IgD-negative memory B cell (primary cell): ENCODE measurements at regions not wholly inside any gene's neighbourhood (a gene's known extent, or its start where the extent isn't known, plus 50 kb on each side); places are given as distances from the start of the nearest gene placed in this dataset.
"Not testable (repeated sequence)": the region's sequence is repeated elsewhere in the genome, so short reads cannot be mapped to it uniquely, and the experiment has no call there.

Experiments
- H3K27ac Mint-ChIP-seq, 3 donors: one replicate each; pipeline ENCODE4 v1.8.0; 2020 to 2022; ENCODE audit warnings: mild to moderate bottlenecking in 3 of 3, mixed read lengths in 3 of 3, moderate library complexity in 1 of 3
- H3K27me3 Mint-ChIP-seq: one replicate; pipeline ENCODE4 v1.8.0; 2021; ENCODE audit warnings: mixed read lengths
- H3K36me3 Mint-ChIP-seq: one replicate; pipeline ENCODE4 v1.8.0; 2020; ENCODE audit warnings: mild to moderate bottlenecking, mixed read lengths
- H3K4me1 Mint-ChIP-seq, 3 donors: one replicate each; pipeline ENCODE4 v1.8.0; 2020 to 2022; ENCODE audit warnings: mixed read lengths in 3 of 3, mild to moderate bottlenecking in 1 of 3
- H3K4me3 Mint-ChIP-seq, 4 donors: one replicate each; pipeline ENCODE4 v1.8.0; 2020 to 2022; ENCODE audit warnings: mild to moderate bottlenecking in 4 of 4, mixed read lengths in 4 of 4, moderate library complexity in 3 of 4
- H3K9me3 Mint-ChIP-seq, 3 donors: one replicate each; pipeline ENCODE4 v1.8.0; 2020 to 2021; ENCODE audit warnings: mixed read lengths in 3 of 3, mild to moderate bottlenecking in 1 of 3

DNA sequence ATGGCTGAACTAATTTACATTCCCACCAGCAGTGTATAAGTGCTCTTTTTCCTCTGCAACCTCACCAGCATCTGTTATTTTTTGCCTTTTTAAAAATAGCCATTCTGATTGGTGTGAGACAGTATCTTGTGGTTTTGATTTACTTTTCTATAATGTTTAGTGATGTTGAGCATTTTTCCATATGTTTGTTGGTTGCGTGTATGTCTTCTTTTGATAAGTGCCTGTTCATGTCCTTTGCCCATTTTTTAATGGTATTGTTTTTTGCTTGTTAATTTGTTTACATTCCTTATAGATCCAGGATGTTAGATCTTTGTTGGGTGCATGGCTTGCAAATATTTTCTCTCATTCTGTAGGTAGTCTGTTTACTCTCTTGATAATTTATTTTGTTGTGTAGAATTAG, 169.9 kb downstream of the PRL start:
- Mint-ChIP-seq H3K4me1 (no peaks in the 10 kb centered on the region), H3K36me3 (no peaks in the 10 kb centered on the region), H3K27me3 (peaks cover 1% of the 10 kb centered on the region), H3K9me3 (peaks cover 8 to 15% (median 14%) of the 10 kb centered on the region in 3 donors), H3K4me3 (no peak overlapping the region), H3K27ac (no peak overlapping the region)

DNA sequence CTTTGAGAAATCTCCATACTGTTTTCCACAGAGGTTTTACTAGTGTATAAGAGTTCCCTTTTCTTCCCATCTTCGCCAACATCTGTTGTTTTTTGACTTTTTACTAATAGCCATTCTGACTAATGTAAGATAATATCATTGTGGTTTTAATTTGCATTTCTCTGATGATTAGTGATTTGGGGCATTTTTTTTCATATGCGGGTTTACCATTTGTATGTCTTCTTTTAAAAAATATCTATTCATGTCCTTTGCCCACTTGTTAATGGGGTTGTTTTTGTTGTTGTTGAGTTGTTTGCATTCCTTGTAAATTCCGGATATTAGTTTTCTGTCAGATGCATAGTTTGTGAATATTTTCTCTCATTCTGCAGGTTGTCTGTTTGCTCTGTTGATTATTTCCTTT, 167.1 kb downstream of the PRL start:
- Mint-ChIP-seq H3K9me3 (peaks cover 8 to 16% (median 14%) of the 10 kb centered on the region in 3 donors), H3K36me3 (no peaks in the 10 kb centered on the region), H3K4me3 (no peak overlapping the region), H3K4me1 (no peaks in the 10 kb centered on the region), H3K27ac (no peak overlapping the region), H3K27me3 (peaks cover 1% of the 10 kb centered on the region)

DNA sequence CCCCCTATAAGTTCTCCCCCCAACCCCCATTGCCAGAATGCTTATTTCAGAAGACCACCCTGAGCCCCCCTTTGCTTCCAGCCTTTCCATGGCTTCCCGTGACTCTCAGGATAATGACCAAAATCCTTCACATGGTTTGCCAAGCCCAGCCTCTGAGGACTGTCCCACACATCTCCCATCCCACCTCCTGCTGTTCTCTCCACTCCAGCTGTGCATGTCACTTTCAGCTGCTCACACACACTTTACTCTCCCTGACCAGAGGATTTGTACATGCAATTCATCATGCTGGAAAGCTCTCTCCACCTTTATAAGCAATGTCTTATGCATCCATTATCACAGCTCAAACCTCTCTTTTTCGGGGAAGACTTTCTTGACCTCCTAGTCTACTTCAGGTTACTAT, 164.2 kb downstream of the PRL start:
- Mint-ChIP-seq H3K27me3 (peaks cover 1% of the 10 kb centered on the region), H3K4me1 (no peaks in the 10 kb centered on the region), H3K9me3 (peaks cover 4 to 7% (median 5%) of the 10 kb centered on the region in 3 donors), H3K36me3 (no peaks in the 10 kb centered on the region), H3K27ac (no peak overlapping the region), H3K4me3 (no peak overlapping the region)

DNA sequence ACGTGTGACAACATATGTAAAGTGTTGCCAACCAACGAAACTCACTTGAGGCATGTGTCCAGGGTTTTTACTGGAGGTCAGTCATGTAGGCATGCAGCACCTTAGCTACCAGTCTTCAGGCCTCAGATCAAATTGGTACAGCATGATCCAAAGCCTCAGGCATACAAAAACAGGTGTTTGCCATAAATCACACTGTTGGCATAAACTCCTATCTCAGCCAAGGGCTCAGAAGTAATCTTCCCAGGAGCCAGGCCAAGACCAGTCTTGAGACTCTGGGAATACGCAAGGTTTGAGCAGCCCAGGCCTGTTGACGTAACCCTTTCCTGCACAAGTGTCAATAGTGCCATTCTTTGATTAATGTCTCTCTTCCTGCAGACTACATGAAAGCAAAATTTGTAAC, 163.5 kb downstream of the PRL start:
- Mint-ChIP-seq H3K4me3 (no peak overlapping the region), H3K4me1 (no peaks in the 10 kb centered on the region)

DNA sequence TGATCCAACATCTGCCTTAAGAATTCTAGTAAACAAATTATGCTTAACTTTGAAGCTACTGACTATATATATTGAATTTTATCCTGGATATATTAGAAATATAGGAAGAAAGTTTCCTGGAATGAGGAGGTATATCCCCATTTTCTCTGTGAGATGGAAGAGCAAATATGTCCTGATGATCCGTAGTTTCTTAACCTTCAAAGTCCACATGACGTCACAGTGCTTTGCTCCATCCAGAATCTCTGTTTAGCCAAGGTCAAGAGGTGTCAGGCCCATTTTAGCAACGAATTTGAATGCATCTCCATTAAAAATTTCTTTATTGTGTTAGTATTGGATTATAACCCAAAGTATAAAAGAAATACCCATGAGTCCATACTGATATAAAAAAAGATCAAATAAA, 162.5 kb downstream of the PRL start:
- peaks cover 4 to 5% (median 5%) of the 10 kb centered on the region in 3 donors for H3K9me3 Mint-ChIP-seq

More for the DNA sequence above, 163.5 kb downstream of the PRL start:
- H3K9me3 Mint-ChIP-seq, result peaks cover 4 to 5% (median 5%) of the 10 kb centered on the region in 3 donors
- H3K27ac Mint-ChIP-seq, result no peak overlapping the region
- no peaks in the 10 kb centered on the region for H3K36me3 Mint-ChIP-seq
- peaks cover 1% of the 10 kb centered on the region for H3K27me3 Mint-ChIP-seq

DNA sequence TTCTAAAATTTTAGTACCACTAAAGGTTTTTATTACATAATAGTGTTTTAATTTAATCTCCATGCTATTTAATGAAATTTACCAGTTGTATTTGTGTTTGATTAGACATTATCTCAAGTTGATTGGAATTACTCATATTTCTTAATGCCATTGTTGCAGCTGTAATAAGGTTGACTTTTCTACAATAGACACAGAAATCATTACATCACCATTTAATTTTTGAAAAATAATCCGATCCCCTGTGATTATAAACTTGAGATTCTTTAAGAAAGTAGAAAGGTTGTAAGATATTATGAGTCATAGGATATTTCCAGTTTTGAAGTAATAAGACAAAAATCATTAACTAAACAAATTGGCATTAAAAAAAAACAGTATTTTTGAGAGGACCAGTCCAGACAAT, 161.4 kb downstream of the PRL start:
- no peaks in the 10 kb centered on the region for H3K27me3 Mint-ChIP-seq
- H3K4me3 Mint-ChIP-seq, result no peak overlapping the region
- H3K9me3 Mint-ChIP-seq, result peaks cover 2 to 5% (median 4%) of the 10 kb centered on the region in 3 donors
- H3K4me1 Mint-ChIP-seq, result no peaks in the 10 kb centered on the region
- no peak overlapping the region for H3K27ac Mint-ChIP-seq
- no peaks in the 10 kb centered on the region for H3K36me3 Mint-ChIP-seq

More for the DNA sequence above, 162.5 kb downstream of the PRL start:
- Mint-ChIP-seq H3K4me1 (no peaks in the 10 kb centered on the region), H3K36me3 (no peaks in the 10 kb centered on the region), H3K4me3 (no peak overlapping the region), H3K27ac (no peak overlapping the region), H3K27me3 (peaks cover 1% of the 10 kb centered on the region)

DNA sequence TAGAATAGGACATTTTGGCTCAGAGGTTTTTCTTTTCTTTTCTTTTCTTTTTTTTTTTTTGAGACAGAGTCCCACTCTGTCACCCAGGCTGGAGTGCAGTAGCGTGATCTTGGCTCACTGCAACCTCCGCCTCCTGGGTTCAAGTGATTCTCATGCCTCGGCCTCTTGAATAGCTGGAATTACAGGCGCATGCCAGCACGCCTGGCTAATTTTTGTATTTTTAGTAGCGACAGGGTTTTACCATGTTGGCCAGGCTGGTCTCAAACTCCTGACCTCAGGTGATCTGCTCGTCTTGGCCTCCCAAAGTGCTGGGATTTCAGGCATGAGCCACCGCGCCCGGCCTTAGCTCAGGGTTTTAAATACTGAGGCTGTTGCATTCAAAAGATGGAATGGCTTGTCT, 156.1 kb downstream of the PRL start:
- not testable (repeated sequence) for H3K4me1 Mint-ChIP-seq, H3K27ac Mint-ChIP-seq

DNA sequence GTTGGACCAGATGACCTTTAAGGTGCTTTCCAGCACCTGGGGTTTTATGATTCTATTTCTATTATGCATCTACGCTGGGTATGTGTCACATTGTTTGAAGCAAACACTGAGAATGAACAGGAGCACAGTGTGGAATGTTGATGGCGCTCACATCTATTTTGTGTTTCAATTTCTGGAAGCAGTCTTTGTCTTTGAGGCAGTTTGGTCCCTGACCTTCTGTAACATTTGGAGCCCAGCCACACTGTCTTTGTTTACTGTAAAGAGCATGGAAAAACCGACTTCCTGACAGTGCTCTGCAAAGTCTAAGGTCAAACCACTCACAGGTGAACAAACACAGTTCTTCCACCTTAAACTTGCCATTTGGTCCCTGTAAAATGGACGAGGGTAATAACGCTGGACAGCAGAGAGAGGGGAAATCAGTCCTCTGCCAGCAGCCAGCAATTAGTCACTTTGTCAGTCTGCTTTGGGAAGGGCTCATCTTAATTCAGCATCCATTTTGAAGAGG, 155.5 kb downstream of the PRL start:
- Mint-ChIP-seq H3K4me3 (no peak overlapping the region), H3K36me3 (no peaks in the 10 kb centered on the region), H3K9me3 (no peaks in the 10 kb centered on the region), H3K27me3 (peaks cover 2% of the 10 kb centered on the region), H3K4me1 (no peaks in the 10 kb centered on the region), H3K27ac (no peak overlapping the region)

More for the DNA sequence above, 156.1 kb downstream of the PRL start:
- not testable (repeated sequence) for H3K4me3 Mint-ChIP-seq, H3K9me3 Mint-ChIP-seq, H3K36me3 Mint-ChIP-seq, H3K27me3 Mint-ChIP-seq

DNA sequence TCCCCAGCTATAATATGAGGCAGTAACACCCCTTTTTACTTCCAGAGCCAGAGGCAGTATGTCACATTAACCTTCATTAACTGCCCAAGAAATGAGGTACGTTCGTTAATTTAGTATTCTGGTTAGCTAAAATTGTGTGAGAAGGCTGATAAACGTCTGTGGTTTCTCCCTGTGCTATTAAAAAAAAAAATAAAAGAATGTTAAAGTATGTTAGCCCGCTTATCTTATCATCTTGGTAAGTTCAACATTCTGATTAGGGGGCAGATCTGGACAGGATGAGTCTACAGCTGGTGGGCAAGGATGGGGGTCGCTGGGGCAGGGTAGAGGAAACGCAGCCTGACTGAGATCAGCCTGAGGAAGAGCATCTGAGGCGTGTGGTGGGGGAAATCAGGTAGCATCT, 154.0 kb downstream of the PRL start:
- Mint-ChIP-seq H3K9me3 (no peaks in the 10 kb centered on the region), H3K27me3 (peaks cover 3% of the 10 kb centered on the region), H3K36me3 (no peaks in the 10 kb centered on the region), H3K4me3 (no peak overlapping the region), H3K4me1 (no peaks in the 10 kb centered on the region), H3K27ac (no peak overlapping the region)

DNA sequence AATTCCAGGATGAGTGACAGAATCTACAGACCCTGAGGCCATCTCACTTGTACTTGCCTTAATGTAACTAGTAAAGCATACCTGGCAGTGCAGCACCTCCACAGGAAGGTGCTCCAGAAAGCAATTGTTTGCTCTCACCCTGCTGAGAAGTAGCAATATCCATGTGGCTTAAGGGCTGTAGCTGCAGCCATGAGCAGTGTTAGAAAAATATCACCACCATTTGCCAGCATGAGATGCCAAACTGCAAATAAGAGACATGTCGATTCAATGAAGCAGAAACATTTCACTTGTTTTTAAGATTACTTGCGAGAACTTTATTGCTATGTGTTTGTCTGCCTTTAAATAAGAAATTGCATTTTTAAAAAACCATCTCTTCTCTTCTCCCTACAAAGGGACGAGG, 151.5 kb downstream of the PRL start:
- H3K27me3 Mint-ChIP-seq, result peaks cover 3% of the 10 kb centered on the region
- H3K9me3 Mint-ChIP-seq, result no peaks in the 10 kb centered on the region
- H3K27ac Mint-ChIP-seq, result no peak overlapping the region
- no peak overlapping the region for H3K4me3 Mint-ChIP-seq
- no peaks in the 10 kb centered on the region for H3K4me1 Mint-ChIP-seq
- no peaks in the 10 kb centered on the region for H3K36me3 Mint-ChIP-seq

DNA sequence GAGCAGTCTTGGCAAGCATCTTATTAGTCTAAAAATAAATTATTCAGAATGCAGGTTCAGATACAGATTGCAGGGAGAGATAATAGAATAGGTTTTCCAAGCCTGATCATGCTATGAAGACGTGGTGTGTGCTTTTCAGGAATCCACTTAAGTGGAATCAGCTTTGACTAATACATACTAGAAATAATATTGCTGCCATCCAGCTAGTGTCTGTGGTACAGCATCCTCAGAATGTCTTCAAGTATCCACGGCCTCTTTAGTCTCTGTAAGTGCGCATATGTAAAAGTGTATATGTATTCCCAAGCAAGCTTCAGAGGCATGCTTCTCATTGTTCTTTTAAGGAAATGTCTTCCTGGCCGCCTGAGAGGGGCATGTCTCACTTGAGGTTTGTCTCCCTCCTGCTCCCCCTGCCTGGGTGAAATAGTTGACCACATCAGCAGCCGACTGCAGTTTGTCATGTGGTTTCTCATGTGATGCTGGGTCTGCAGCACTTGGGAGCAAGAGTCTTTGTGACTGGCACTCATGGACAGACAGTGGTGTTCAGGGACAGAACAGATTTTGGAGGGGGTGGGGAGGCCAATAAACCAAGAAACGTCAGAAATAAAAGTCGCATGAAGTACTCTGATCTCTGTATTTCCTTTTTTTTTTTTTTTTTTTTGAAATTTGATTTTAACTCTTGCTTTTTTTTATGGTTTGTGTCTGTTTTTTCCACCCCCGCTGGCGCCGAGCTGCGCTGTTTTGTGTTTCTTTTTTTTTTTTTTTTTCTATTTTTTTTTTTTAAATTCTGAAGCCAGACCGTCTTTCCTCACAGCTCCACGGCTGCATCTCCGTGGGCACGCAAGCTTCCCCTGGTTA, 150.8 kb downstream of the PRL start:
- Mint-ChIP-seq H3K4me3 (no peak overlapping the region), H3K27me3 (peaks cover 3% of the 10 kb centered on the region), H3K4me1 (no peaks in the 10 kb centered on the region), H3K36me3 (no peaks in the 10 kb centered on the region), H3K27ac (no peak overlapping the region), H3K9me3 (no peaks in the 10 kb centered on the region)

DNA sequence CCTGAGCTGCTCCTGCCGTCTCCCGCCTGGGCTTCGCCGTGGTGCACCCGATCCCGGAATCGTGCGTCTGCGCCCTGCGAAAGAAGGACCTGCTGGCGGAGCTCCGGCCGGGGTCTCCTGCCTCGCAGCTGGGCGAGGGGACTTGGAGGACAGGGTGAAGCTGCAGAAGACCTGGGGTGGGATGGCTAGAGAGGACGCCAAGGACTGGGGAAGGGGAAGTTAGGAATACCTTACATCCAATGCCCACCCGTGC, 150.2 kb downstream of the PRL start:
- Mint-ChIP-seq H3K4me3 (no peak overlapping the region), H3K9me3 (no peaks in the 10 kb centered on the region), H3K36me3 (no peaks in the 10 kb centered on the region), H3K27me3 (peaks cover 3% of the 10 kb centered on the region), H3K4me1 (no peaks in the 10 kb centered on the region), H3K27ac (no peak overlapping the region)

DNA sequence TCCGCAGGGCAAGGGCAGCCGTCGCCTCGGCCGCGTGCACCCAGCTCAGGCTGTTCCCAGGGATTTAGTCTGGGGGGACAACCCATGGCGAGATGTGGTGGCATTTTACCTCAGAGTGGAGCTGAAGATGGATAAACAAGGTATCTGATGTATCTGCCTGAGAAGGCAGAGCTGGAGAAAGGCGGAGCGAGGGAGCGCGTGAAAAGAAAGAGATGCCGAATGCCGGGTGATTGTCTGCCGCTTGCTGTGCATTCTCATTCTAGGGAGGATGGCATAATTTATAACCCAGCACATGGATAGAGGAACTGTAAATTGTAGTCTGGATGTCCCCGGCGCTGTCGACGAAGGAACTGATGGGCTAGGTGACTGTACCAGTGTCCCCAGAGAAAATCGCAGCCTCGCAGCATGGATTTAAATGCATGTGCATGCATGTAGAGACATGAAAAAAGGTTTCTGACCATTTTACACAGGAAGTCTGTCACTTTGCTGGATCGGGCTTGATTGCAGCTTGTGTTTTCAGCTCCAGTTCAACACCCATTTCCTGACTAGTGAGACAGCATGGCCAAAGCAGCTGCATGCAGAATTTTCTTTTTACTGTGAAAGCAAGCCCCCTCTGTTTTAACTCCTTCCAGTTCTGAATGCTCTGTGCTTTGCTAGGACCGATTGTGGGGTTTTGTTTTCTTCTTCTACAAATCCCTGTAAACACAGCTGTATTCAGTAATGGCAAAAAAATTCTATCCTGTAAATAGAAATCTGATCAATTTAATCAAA, 149.7 kb downstream of the PRL start:
- no peak overlapping the region for H3K27ac Mint-ChIP-seq
- no peaks in the 10 kb centered on the region for H3K9me3 Mint-ChIP-seq
- no peaks in the 10 kb centered on the region for H3K4me1 Mint-ChIP-seq
- peak overlapping the region in 1 of 4 donors; percentile 34 for H3K4me3 Mint-ChIP-seq
- no peaks in the 10 kb centered on the region for H3K36me3 Mint-ChIP-seq
- peaks cover 3% of the 10 kb centered on the region for H3K27me3 Mint-ChIP-seq

DNA sequence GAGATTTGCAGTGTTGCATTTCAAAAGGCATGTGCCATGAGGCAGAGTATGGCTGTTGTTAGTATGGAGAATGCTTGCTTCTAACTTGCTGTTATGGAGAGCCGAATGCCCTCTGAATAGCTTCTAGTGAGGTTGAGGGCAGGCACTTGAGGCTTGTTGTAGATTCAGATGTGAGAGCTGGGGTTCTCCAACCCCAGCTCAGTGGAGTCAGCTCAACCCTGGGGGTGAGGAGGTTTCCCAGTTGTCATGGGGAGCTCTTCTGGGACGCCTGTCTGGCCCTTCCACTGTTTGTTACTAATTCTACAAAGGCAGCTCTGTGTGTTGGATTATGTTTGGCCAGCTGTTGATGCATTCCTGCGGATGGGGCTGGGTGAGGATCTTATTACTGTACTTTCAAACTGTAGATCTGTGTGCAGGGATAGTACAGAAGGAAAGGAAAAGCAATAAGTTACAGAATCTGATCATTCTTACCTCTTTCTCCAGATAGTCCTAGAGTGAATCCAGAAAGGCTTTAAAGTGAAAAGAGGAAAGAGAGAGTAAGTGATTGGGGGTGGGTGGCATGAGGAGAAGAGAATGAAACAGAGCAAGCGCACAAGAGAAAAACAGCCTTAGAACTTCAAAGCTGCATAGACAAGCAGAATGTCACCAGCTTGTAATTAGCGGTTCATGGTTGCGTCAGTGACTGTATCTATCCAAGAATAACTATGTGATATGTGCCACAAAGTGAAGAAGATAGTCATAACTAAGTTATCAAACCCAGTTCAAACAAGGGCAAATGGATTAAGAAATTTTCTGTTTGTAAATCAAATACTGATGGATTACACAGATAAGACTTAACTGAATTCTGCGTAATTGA, 148.7 kb downstream of the PRL start:
- Mint-ChIP-seq H3K4me1 (no peaks in the 10 kb centered on the region), H3K36me3 (no peaks in the 10 kb centered on the region), H3K27me3 (peaks cover 3% of the 10 kb centered on the region), H3K4me3 (no peak overlapping the region), H3K9me3 (no peaks in the 10 kb centered on the region), H3K27ac (no peak overlapping the region)

DNA sequence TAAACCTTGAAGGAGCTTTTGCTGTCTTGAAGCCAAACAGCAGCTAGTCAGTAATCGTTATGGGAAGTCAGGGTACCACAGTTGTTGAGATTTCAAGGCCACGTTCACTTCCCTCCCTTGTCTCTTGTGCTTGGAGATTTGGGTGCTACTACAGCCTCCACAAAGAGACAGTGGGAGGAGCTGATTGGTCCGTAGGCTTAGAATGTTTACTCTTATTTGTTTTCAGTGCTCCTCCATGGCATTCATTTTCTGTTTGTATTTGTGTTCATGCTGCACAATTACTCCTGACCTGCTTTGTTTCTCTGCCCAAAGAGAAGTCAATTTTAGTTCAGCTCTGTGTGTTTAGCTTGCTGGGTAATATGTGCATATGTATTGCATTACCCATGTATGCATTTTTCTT, 147.7 kb downstream of the PRL start:
- H3K4me1 Mint-ChIP-seq, result no peaks in the 10 kb centered on the region
- H3K27me3 Mint-ChIP-seq, result peaks cover 3% of the 10 kb centered on the region
- H3K9me3 Mint-ChIP-seq, result no peaks in the 10 kb centered on the region
- no peak overlapping the region for H3K4me3 Mint-ChIP-seq
- no peaks in the 10 kb centered on the region for H3K36me3 Mint-ChIP-seq
- peak overlapping the region in 1 of 3 donors; percentile 57 for H3K27ac Mint-ChIP-seq
